SK-N-SH (cell line): ENCODE measurements at regions not wholly inside any gene's neighbourhood (a gene's known extent, or its start where the extent isn't known, plus 50 kb on each side); places are given as distances from the start of the nearest gene placed in this dataset.
A peak's percentile ranks its signal among the peaks of the same experiment; 100 is the strongest.

Source experiments
- CTCF ChIA-PET: fragments of 300-600, 350-600 bp; formaldehyde crosslinking; extraction: SDS; loops from one replicate; lab custom pipeline; 2021; lab: Yijun Ruan, JAX
- POLR2A ChIA-PET: fragments of 350-600 bp; sonication (Branson Sonifier 250); formaldehyde crosslinking; extraction: SDS; loops from one replicate; lab custom pipeline; 2020; ENCODE audit warnings: antibody characterized with exemption, inconsistent platforms; lab: Yijun Ruan, JAX
- DNase-seq: peaks from one replicate; pipeline ENCODE4 v3.0.0; 2012
- H2AFZ ChIP-seq: fragments of 200-600 bp; sonication (generic); 2 replicates; pipeline ENCODE4 v1.8.1; 2016; ENCODE audit warnings: antibody characterized with exemption, mild to moderate bottlenecking, low read depth
- H3F3A ChIP-seq: fragments of 200-600 bp; sonication (generic); replicated peaks from 2 replicates; pipeline ENCODE3; 2016; ENCODE audit warnings: antibody characterized with exemption, mild to moderate bottlenecking; ENCODE audit not compliant: insufficient read depth
- H3K27ac ChIP-seq, 2 experiments: fragments of 200-500 bp in 1 of 2; fragments of 200-600 bp in 1 of 2; sonication (Bioruptor generic) in 1 of 2; sonication (generic), shearing (Covaris generic) in 1 of 2; 2 replicates each; pipeline versions ENCODE4 v1.5.1 to v1.6.1; 2014 to 2016; ENCODE audit warnings: low read depth in 2 of 2, inconsistent platforms in 1 of 2, low read length in 1 of 2, mild to moderate bottlenecking in 1 of 2, mixed read lengths in 1 of 2
- H3K27me3 ChIP-seq: fragments of 200-600 bp; sonication (generic), shearing (Covaris generic); 2 replicates; pipeline ENCODE4 v1.6.1; 2016; ENCODE audit warnings: mixed run types; ENCODE audit not compliant: insufficient read depth
- H3K36me3 ChIP-seq, 2 experiments: fragments of 200-500 bp in 1 of 2; fragments of 200-600 bp in 1 of 2; sonication (Bioruptor generic) in 1 of 2; sonication (generic) in 1 of 2; replicated peaks in 1 of 2; 2 replicates each; pipeline versions ENCODE3 to v1.5.1; 2014 to 2016; ENCODE audit warnings: low read length in 1 of 2, mild to moderate bottlenecking in 1 of 2; ENCODE audit not compliant: insufficient read depth in 2 of 2, control insufficient read depth in 1 of 2
- H3K4me1 ChIP-seq, 2 experiments: fragments of 200-500 bp in 1 of 2; fragments of 200-600 bp in 1 of 2; sonication (Bioruptor generic) in 1 of 2; sonication (generic), shearing (Covaris generic) in 1 of 2; 2 replicates each; pipeline versions ENCODE4 v1.5.1 to v1.6.1; 2014 to 2016; ENCODE audit warnings: low read depth in 1 of 2, low read length in 1 of 2, mixed run types in 1 of 2; ENCODE audit not compliant: insufficient read depth in 2 of 2, control insufficient read depth in 1 of 2
- H3K4me2 ChIP-seq: fragments of 200-600 bp; sonication (generic), shearing (Covaris generic); 2 replicates; pipeline ENCODE4 v1.6.1; 2017; ENCODE audit warnings: mixed run types
- H3K4me3 ChIP-seq, 2 experiments: fragments of 200-500 bp in 1 of 2; fragments of 200-600 bp in 1 of 2; sonication (Bioruptor generic) in 1 of 2; sonication (generic), shearing (Covaris generic) in 1 of 2; 2 replicates each; pipeline versions ENCODE4 v1.5.1 to v1.8.1; 2014 to 2016; ENCODE audit warnings: low read depth in 2 of 2, inconsistent platforms in 1 of 2, low read length in 1 of 2, mild to moderate bottlenecking in 1 of 2, mixed read lengths in 1 of 2, moderate library complexity in 1 of 2
- H3K79me2 ChIP-seq: fragments of 200-600 bp; sonication (generic); 2 replicates; pipeline ENCODE4 v1.8.1; 2017; ENCODE audit warnings: mild to moderate bottlenecking; ENCODE audit not compliant: insufficient read depth
- H3K9ac ChIP-seq: fragments of 200-600 bp; sonication (generic); 2 replicates; pipeline ENCODE4 v1.6.1; 2017; ENCODE audit warnings: mixed run types
- H3K9me2 ChIP-seq: fragments of 200-600 bp; sonication (generic); 2 replicates; pipeline ENCODE4 v1.6.1; 2017; ENCODE audit warnings: mixed run types
- H3K9me3 ChIP-seq: fragments of 200-600 bp; sonication (generic); 2 replicates; pipeline ENCODE4 v1.6.1; 2017; ENCODE audit warnings: mixed run types, mild to moderate bottlenecking, moderate library complexity
- H4K20me1 ChIP-seq: fragments of 200-600 bp; sonication (generic); 2 replicates; pipeline ENCODE4 v1.6.1; 2017; ENCODE audit warnings: mild to moderate bottlenecking, mixed run types; ENCODE audit not compliant: insufficient read depth
- CHD2 ChIP-seq: fragments of 150-350 bp; IDR thresholded peaks from 2 replicates; pipeline ENCODE4 v1.6.1; 2018; ENCODE audit warnings: low read length; ENCODE audit not compliant: partially characterized antibody
- ELF1 ChIP-seq: IDR thresholded peaks from 2 replicates; pipeline ENCODE4 v1.4.0; 2012
- EP300 ChIP-seq, 2 experiments: IDR thresholded peaks; 2 replicates each; pipeline versions ENCODE4 v1.4.0 to v1.6.1; 2012; ENCODE audit warnings: borderline replicate concordance in 1 of 2, low read depth in 1 of 2, low read length in 1 of 2
- EZH2phosphoT487 ChIP-seq: fragments of 200-600 bp; sonication (generic); IDR thresholded peaks from 2 replicates; pipeline ENCODE4 v1.6.1; 2017; ENCODE audit warnings: low read depth, mixed run types, mild to moderate bottlenecking, antibody characterized with exemption, moderate library complexity, borderline replicate concordance
- FOSL2 ChIP-seq: IDR thresholded peaks from 2 replicates; pipeline ENCODE4 v1.4.0; 2012; ENCODE audit warnings: low read depth, mild to moderate bottlenecking, moderate library complexity, borderline replicate concordance
- FOXJ3 ChIP-seq: sonication (generic); formaldehyde crosslinking; IDR thresholded peaks from 2 replicates; pipeline ENCODE4 v1.5.1; 2020; ENCODE audit warnings: mild to moderate bottlenecking, missing genetic modification reagents
- FOXM1 ChIP-seq: IDR thresholded peaks from 2 replicates; pipeline ENCODE4 v1.4.0; 2012; ENCODE audit warnings: low read depth, mild to moderate bottlenecking
- GABPA ChIP-seq: IDR thresholded peaks from 2 replicates; pipeline ENCODE4 v1.4.0; 2012; ENCODE audit warnings: low read depth, mild to moderate bottlenecking
- GATA2 ChIP-seq: sonication (generic); formaldehyde crosslinking; IDR thresholded peaks from 2 replicates; pipeline ENCODE4 v1.5.0; 2020; ENCODE audit warnings: mild to moderate bottlenecking, missing genetic modification reagents
- MEF2A ChIP-seq: IDR thresholded peaks from 2 replicates; pipeline ENCODE4 v1.4.0; 2012; ENCODE audit warnings: low read depth, borderline replicate concordance
- NFIC ChIP-seq: IDR thresholded peaks from 2 replicates; pipeline ENCODE4 v1.4.0; 2012; ENCODE audit warnings: borderline replicate concordance
- NRF1 ChIP-seq: IDR thresholded peaks from 2 replicates; pipeline ENCODE4 v1.6.1; 2012; ENCODE audit warnings: low read depth, mild to moderate bottlenecking, low read length
- POLR2AphosphoS5 ChIP-seq: IDR thresholded peaks from 2 replicates; pipeline ENCODE4 v1.6.1; 2012; ENCODE audit warnings: low read depth, low read length
- RAD21 ChIP-seq: IDR thresholded peaks from 2 replicates; pipeline ENCODE4 v1.6.1; 2012; ENCODE audit warnings: mild to moderate bottlenecking, low read length
- RCOR1 ChIP-seq: fragments of 150-350 bp; IDR thresholded peaks from 2 replicates; pipeline ENCODE4 v1.6.1; 2017; ENCODE audit warnings: antibody characterized with exemption, low read length
- RFX5 ChIP-seq: IDR thresholded peaks from 2 replicates; pipeline ENCODE4 v1.6.1; 2012; ENCODE audit warnings: mild to moderate bottlenecking, improper control_type of control experiment, low read length
- RXRA ChIP-seq: IDR thresholded peaks from 2 replicates; pipeline ENCODE4 v1.4.0; 2012; ENCODE audit warnings: low read depth, mild to moderate bottlenecking, borderline replicate concordance
- SIN3A ChIP-seq: IDR thresholded peaks from 2 replicates; pipeline ENCODE4 v1.6.1; 2012; ENCODE audit warnings: low read depth, mild to moderate bottlenecking, low read length, moderate library complexity, borderline replicate concordance
- SMC3 ChIP-seq: IDR thresholded peaks from 2 replicates; pipeline ENCODE4 v1.6.1; 2012; ENCODE audit warnings: low read depth, low read length, improper control_type of control experiment
- TCF12 ChIP-seq: IDR thresholded peaks from 2 replicates; pipeline ENCODE4 v1.4.0; 2012
- TEAD4 ChIP-seq: IDR thresholded peaks from 2 replicates; pipeline ENCODE4 v1.4.0; 2012; ENCODE audit warnings: mild to moderate bottlenecking, borderline replicate concordance; ENCODE audit not compliant: insufficient read depth
- YY1 ChIP-seq: IDR thresholded peaks from 2 replicates; pipeline ENCODE4 v1.4.0; 2012; ENCODE audit warnings: low read depth, mild to moderate bottlenecking
- WGBS: methylation state at CpG from one replicate; pipeline ENCODE4 v1.1.6; 2017; ENCODE audit warnings: low lambda C conversion rate; 5-methylcytosine and 5-hydroxymethylcytosine counted together
- TF ChIP-seq, protein P1 (sequence below): fragments of 150-350 bp; IDR thresholded peaks from 2 replicates; pipeline ENCODE4 v1.6.1; 2017; ENCODE audit warnings: antibody characterized with exemption, low read length, low read depth, borderline replicate concordance
- TF ChIP-seq, protein P2 (sequence below): IDR thresholded peaks from 2 replicates; pipeline ENCODE4 v1.4.0; 2012; ENCODE audit warnings: low read depth, borderline replicate concordance
- TF ChIP-seq, protein P3 (sequence below): IDR thresholded peaks from 2 replicates; pipeline ENCODE4 v1.6.1; 2012; ENCODE audit warnings: mild to moderate bottlenecking, low read depth, low read length, moderate library complexity
- TF ChIP-seq, protein P4 (sequence below): IDR thresholded peaks from 2 replicates; pipeline ENCODE4 v1.4.0; 2012; ENCODE audit warnings: low read depth
- TF ChIP-seq, protein P5 (sequence below): fragments of 200-600 bp; sonication (generic); IDR thresholded peaks from 2 replicates; pipeline ENCODE4 v1.6.1; 2017; ENCODE audit warnings: antibody characterized with exemption, mild to moderate bottlenecking, moderate library complexity
- TF ChIP-seq, protein P6 (sequence below): fragments of 150-350 bp; IDR thresholded peaks from 2 replicates; pipeline ENCODE4 v1.6.1; 2016; ENCODE audit warnings: mild to moderate bottlenecking, low read depth, low read length

DNA sequence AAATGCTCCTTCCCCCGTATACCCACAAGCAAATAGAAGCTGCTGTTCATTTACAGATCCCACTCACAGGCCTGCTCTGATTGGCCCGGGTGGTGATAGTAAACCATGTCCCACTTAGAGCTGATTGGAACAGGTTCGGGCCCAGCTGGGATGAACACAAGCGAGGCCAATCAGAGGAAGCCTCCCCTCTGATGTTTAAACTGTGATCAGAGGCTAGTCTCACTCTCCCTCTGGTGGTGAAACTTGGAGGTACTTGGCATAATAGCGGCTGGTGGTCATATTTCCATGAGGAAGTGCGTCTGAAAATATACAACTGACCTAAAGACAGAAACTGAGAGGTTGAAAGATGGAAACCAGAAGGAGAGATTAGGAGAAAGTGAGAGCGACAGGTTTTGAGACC is 51.5 kb upstream of the TRPC3 start:
- WGBS: 13% methylated on average over 7 of the region's 7 CpGs
- H2AFZ ChIP-seq: no peak overlapping the region
- no peak overlapping the region for H3K4me3 ChIP-seq
- no peak overlapping the region for H3K4me2 ChIP-seq
- H3K9me3 ChIP-seq: no peaks in the 10 kb centered on the region
- no peaks in the 10 kb centered on the region for H3K9me2 ChIP-seq
- no peaks in the 10 kb centered on the region for H3K36me3 ChIP-seq
- H3F3A ChIP-seq: no peaks in the 10 kb centered on the region
- ChIA-PET CTCF (interaction anchor here (0.7 to 2.4 kb wide), 7 partner anchors 10 to 103 kb away, joined by 3 to 32 read pairs (median 5); no protein-coding TSS in a partner anchor), POLR2A (interaction anchor here (0.8 kb wide), 1 partner anchor 103 kb away, joined by 4 read pairs; no protein-coding TSS in a partner anchor)
- H3K9ac ChIP-seq: no peak overlapping the region
- no peaks in the 10 kb centered on the region for H4K20me1 ChIP-seq
- no peaks in the 10 kb centered on the region; a peak in 1 of 4 replicates for H3K4me1 ChIP-seq
- peak; percentile 60 for DNase-seq
- H3K27ac ChIP-seq: no peak overlapping the region
- H3K79me2 ChIP-seq: no peaks in the 10 kb centered on the region
- peaks cover 8% of the 10 kb centered on the region; the same call in 1 of the 2 replicates for H3K27me3 ChIP-seq
- no peak for TF ChIP-seq SIN3A
- TF ChIP-seq MEF2A: no peak
- no peak for TF ChIP-seq FOXJ3
- TF ChIP-seq, protein P1, sequence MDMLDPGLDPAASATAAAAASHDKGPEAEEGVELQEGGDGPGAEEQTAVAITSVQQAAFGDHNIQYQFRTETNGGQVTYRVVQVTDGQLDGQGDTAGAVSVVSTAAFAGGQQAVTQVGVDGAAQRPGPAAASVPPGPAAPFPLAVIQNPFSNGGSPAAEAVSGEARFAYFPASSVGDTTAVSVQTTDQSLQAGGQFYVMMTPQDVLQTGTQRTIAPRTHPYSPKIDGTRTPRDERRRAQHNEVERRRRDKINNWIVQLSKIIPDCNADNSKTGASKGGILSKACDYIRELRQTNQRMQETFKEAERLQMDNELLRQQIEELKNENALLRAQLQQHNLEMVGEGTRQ: no peak
- no peak for TF ChIP-seq CHD2
- no peak for TF ChIP-seq NFIC
- no peak for TF ChIP-seq NRF1
- 0 out of 2 replicates have a peak, but pooled peaks have one; percentile 35 for TF ChIP-seq RFX5
- no peak for TF ChIP-seq RCOR1
- peak; percentile 58 for TF ChIP-seq SMC3
- no peak for TF ChIP-seq POLR2AphosphoS5
- TF ChIP-seq GABPA: no peak
- TF ChIP-seq, protein P2, sequence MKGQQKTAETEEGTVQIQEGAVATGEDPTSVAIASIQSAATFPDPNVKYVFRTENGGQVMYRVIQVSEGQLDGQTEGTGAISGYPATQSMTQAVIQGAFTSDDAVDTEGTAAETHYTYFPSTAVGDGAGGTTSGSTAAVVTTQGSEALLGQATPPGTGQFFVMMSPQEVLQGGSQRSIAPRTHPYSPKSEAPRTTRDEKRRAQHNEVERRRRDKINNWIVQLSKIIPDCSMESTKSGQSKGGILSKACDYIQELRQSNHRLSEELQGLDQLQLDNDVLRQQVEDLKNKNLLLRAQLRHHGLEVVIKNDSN: no peak
- no peak for TF ChIP-seq EP300 (IDR thresholded peaks at IDR 0.05; ENCODE audit: borderline replicate concordance in 1 of 2, low read depth in 1 of 2, low read length in 1 of 2)
- TF ChIP-seq ELF1: no peak
- TF ChIP-seq, protein P3, sequence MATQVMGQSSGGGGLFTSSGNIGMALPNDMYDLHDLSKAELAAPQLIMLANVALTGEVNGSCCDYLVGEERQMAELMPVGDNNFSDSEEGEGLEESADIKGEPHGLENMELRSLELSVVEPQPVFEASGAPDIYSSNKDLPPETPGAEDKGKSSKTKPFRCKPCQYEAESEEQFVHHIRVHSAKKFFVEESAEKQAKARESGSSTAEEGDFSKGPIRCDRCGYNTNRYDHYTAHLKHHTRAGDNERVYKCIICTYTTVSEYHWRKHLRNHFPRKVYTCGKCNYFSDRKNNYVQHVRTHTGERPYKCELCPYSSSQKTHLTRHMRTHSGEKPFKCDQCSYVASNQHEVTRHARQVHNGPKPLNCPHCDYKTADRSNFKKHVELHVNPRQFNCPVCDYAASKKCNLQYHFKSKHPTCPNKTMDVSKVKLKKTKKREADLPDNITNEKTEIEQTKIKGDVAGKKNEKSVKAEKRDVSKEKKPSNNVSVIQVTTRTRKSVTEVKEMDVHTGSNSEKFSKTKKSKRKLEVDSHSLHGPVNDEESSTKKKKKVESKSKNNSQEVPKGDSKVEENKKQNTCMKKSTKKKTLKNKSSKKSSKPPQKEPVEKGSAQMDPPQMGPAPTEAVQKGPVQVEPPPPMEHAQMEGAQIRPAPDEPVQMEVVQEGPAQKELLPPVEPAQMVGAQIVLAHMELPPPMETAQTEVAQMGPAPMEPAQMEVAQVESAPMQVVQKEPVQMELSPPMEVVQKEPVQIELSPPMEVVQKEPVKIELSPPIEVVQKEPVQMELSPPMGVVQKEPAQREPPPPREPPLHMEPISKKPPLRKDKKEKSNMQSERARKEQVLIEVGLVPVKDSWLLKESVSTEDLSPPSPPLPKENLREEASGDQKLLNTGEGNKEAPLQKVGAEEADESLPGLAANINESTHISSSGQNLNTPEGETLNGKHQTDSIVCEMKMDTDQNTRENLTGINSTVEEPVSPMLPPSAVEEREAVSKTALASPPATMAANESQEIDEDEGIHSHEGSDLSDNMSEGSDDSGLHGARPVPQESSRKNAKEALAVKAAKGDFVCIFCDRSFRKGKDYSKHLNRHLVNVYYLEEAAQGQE: no peak
- no peak for TF ChIP-seq YY1
- no peak for TF ChIP-seq TCF12
- TF ChIP-seq RAD21: peak; percentile 62
- no peak for TF ChIP-seq RXRA
- TF ChIP-seq FOSL2: no peak
- no peak for TF ChIP-seq TEAD4
- TF ChIP-seq, protein P4, sequence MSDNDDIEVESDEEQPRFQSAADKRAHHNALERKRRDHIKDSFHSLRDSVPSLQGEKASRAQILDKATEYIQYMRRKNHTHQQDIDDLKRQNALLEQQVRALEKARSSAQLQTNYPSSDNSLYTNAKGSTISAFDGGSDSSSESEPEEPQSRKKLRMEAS: no peak
- TF ChIP-seq FOXM1: no peak
- TF ChIP-seq EZH2phosphoT487: no peak
- TF ChIP-seq GATA2: no peak
- TF ChIP-seq, protein P5, sequence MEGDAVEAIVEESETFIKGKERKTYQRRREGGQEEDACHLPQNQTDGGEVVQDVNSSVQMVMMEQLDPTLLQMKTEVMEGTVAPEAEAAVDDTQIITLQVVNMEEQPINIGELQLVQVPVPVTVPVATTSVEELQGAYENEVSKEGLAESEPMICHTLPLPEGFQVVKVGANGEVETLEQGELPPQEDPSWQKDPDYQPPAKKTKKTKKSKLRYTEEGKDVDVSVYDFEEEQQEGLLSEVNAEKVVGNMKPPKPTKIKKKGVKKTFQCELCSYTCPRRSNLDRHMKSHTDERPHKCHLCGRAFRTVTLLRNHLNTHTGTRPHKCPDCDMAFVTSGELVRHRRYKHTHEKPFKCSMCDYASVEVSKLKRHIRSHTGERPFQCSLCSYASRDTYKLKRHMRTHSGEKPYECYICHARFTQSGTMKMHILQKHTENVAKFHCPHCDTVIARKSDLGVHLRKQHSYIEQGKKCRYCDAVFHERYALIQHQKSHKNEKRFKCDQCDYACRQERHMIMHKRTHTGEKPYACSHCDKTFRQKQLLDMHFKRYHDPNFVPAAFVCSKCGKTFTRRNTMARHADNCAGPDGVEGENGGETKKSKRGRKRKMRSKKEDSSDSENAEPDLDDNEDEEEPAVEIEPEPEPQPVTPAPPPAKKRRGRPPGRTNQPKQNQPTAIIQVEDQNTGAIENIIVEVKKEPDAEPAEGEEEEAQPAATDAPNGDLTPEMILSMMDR: peak; percentile 64
- TF ChIP-seq, protein P6, sequence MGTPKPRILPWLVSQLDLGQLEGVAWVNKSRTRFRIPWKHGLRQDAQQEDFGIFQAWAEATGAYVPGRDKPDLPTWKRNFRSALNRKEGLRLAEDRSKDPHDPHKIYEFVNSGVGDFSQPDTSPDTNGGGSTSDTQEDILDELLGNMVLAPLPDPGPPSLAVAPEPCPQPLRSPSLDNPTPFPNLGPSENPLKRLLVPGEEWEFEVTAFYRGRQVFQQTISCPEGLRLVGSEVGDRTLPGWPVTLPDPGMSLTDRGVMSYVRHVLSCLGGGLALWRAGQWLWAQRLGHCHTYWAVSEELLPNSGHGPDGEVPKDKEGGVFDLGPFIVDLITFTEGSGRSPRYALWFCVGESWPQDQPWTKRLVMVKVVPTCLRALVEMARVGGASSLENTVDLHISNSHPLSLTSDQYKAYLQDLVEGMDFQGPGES: no peak
